GM18517 (cell line): ENCODE measurements at regions not wholly inside any gene's neighbourhood (a gene's known extent, or its start where the extent isn't known, plus 50 kb on each side); places are given as distances from the start of the nearest gene placed in this dataset.
"Not testable (repeated sequence)": the region's sequence is repeated elsewhere in the genome, so short reads cannot be mapped to it uniquely, and the experiment has no call there.

Experiments used
- ATAC-seq: cut with Tn5 transposase; IDR thresholded peaks from one replicate; pipeline ENCODE4 v1.9.1; 2021; ENCODE audit warnings: mild to moderate bottlenecking, moderate library complexity; ENCODE audit not compliant: unreplicated experiment

GRCh38 chr1:4164965-4165364 lies 264.9 kb upstream of the C1orf174 start:
- no peak for ATAC-seq

- ATAC-seq: no peak
Measured at GRCh38 chr1:4165686-4166300, 265.7 kb upstream of the C1orf174 start.

- no peak for ATAC-seq
Measured at GRCh38 chr1:4166713-4167112, 266.6 kb upstream of the C1orf174 start.

- ATAC-seq: no peak
Measured at GRCh38 chr1:4169991-4170390, 269.9 kb upstream of the C1orf174 start.

GRCh38 chr1:4170548-4171340 lies 270.7 kb upstream of the C1orf174 start:
- no peak for ATAC-seq

GRCh38 chr1:4171480-4172450 lies 271.7 kb upstream of the C1orf174 start:
- no peak for ATAC-seq

GRCh38 chr1:4172644-4173599 lies 272.9 kb upstream of the C1orf174 start:
- no peak for ATAC-seq

- ATAC-seq: no peak
Measured at GRCh38 chr1:4173731-4174130, 273.7 kb upstream of the C1orf174 start.

GRCh38 chr1:4174291-4175200 lies 274.5 kb upstream of the C1orf174 start:
- ATAC-seq: no peak

- no peak for ATAC-seq
Measured at GRCh38 chr1:4175566-4176405, 275.7 kb upstream of the C1orf174 start.

GRCh38 chr1:4176841-4177240 lies 276.8 kb upstream of the C1orf174 start:
- no peak for ATAC-seq

GRCh38 chr1:4177425-4178150 lies 277.5 kb upstream of the C1orf174 start:
- ATAC-seq: no peak

GRCh38 chr1:4178501-4179113 lies 278.5 kb upstream of the C1orf174 start:
- ATAC-seq: no peak

GRCh38 chr1:4179914-4180735 lies 280.1 kb upstream of the C1orf174 start:
- ATAC-seq: no peak

- ATAC-seq: not testable (repeated sequence)
Measured at GRCh38 chr1:4186486-4186885, 286.4 kb upstream of the C1orf174 start.

GRCh38 chr1:4203501-4203900 lies 303.4 kb upstream of the C1orf174 start:
- no peak for ATAC-seq
